ENCODE measurements at regions not wholly inside any gene's neighbourhood (a gene's known extent, or its start where the extent isn't known, plus 50 kb on each side); places are given as distances from the start of the nearest gene placed in this dataset.

- TF ChIP-seq CREB1 (IDR thresholded peaks at IDR 0.05; ENCODE audit: low read depth) (no peak), MAX (IDR thresholded peaks at IDR 0.05) (no peak), YY1 (IDR thresholded peaks at IDR 0.05; ENCODE audit: low read depth) (no peak), EP300 (IDR thresholded peaks at IDR 0.05; ENCODE audit: borderline replicate concordance) (no peak), EGR1 (IDR thresholded peaks at IDR 0.05) (no peak), REST (IDR thresholded peaks at IDR 0.05; ENCODE audit: low read depth) (no peak), TAF1 (IDR thresholded peaks at IDR 0.05; ENCODE audit: low read depth) (no peak)
Observed at GRCh38 chr10:61337741-61338140, 115.4 kb downstream of the TMEM26 start.
